ENCODE measurements at regions not wholly inside any gene's neighbourhood (a gene's known extent, or its start where the extent isn't known, plus 50 kb on each side); places are given as distances from the start of the nearest gene placed in this dataset.

- TF ChIP-seq, protein P1, sequence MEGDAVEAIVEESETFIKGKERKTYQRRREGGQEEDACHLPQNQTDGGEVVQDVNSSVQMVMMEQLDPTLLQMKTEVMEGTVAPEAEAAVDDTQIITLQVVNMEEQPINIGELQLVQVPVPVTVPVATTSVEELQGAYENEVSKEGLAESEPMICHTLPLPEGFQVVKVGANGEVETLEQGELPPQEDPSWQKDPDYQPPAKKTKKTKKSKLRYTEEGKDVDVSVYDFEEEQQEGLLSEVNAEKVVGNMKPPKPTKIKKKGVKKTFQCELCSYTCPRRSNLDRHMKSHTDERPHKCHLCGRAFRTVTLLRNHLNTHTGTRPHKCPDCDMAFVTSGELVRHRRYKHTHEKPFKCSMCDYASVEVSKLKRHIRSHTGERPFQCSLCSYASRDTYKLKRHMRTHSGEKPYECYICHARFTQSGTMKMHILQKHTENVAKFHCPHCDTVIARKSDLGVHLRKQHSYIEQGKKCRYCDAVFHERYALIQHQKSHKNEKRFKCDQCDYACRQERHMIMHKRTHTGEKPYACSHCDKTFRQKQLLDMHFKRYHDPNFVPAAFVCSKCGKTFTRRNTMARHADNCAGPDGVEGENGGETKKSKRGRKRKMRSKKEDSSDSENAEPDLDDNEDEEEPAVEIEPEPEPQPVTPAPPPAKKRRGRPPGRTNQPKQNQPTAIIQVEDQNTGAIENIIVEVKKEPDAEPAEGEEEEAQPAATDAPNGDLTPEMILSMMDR (IDR thresholded peaks at IDR 0.05), result no peak
- WGBS (ENCODE audit: insufficient coverage), result no CpG with 5 or more reads among the region's 1 CpG
- Histone ChIP-seq H3K27ac (ENCODE audit: low read depth in 1 of 2, low read length in 2 of 2) (no peak overlapping the region), H3K4me3 (replicated peaks in 1 of 3; ENCODE audit: low read depth in 2 of 3, low read length in 3 of 3) (no peak overlapping the region), H4K20me1 (ENCODE audit: insufficient read depth, low read length) (no peaks in the 10 kb centered on the region), H3K4me2 (replicated peaks; ENCODE audit: extremely low read depth, low read length, poor library complexity, severe bottlenecking) (no peak overlapping the region), H3K36me3 (replicated peaks in 1 of 2; ENCODE audit: control insufficient read depth in 1 of 2, insufficient read depth in 2 of 2, low read length in 2 of 2) (no peaks in the 10 kb centered on the region), H2AFZ (ENCODE audit: insufficient read depth, low read depth, low read length, poor library complexity, severe bottlenecking) (no peak overlapping the region), H3K27me3 (ENCODE audit: control insufficient read depth in 2 of 2, insufficient read depth in 2 of 2, low read length in 2 of 2) (no peaks in the 10 kb centered on the region), H3K9ac (ENCODE audit: insufficient read depth, low read length, poor library complexity, severe bottlenecking) (no peak overlapping the region), H3K79me2 (ENCODE audit: insufficient read depth, low read length) (no peaks in the 10 kb centered on the region), H3K4me1 (ENCODE audit: control insufficient read depth in 1 of 2, insufficient read depth in 2 of 2, low read length in 2 of 2) (peaks cover 0 to 2% of the 10 kb centered on the region in 2 donors), H3K9me3 (replicated peaks in 1 of 2; ENCODE audit: control insufficient read depth in 1 of 2, insufficient read depth in 1 of 2, low read length in 2 of 2) (no peaks in the 10 kb centered on the region)
- Mint-ChIP-seq H3K27ac (no peak overlapping the region), H3K9me3 (peaks cover 0 to 4% (median 2%) of the 10 kb centered on the region in 7 donors), H3K27me3 (ENCODE audit: low read depth in 3 of 3) (no peaks in the 10 kb centered on the region), H3K36me3 (no peaks in the 10 kb centered on the region), H3K4me3 (no peak overlapping the region), H3K4me1 (peaks cover 13% of the 10 kb centered on the region)
- intact Hi-C loops (cut with micrococcal nuclease), result no loop called here
- DNase-seq, result no peak
Measured at GRCh38 chr13:80718970-80719369, 378.0 kb upstream of the SPRY2 start.

DNA sequence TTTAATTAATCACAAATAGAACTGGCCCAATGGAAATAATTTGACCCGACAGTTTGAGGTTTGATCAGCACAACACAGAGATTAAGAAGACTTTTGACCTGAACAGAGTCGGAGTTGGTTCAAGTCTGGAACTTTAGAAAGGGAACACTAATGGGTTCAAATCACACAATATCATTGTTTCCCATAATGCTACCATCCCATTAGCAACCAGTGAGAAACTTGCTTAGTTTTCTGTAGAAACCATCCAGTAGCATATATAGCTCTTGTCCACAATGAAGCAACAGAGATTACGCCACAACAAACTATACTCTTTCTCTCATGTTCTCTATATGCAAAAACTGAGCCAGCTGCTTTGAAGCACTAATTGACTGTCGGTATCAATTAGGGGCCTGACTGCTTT, 376.9 kb upstream of the SPRY2 start:
- no peak for DNase-seq
- H3K9me3 ChIP-seq (replicated peaks in 1 of 2; ENCODE audit: control insufficient read depth in 1 of 2, insufficient read depth in 1 of 2, low read length in 2 of 2), result peaks cover 3 to 6% of the 10 kb centered on the region in 2 donors
- H3K4me1 Mint-ChIP-seq, result peaks cover 13% of the 10 kb centered on the region
- H2AFZ ChIP-seq (ENCODE audit: insufficient read depth, low read depth, low read length, poor library complexity, severe bottlenecking), result no peak overlapping the region
- H3K36me3 ChIP-seq (replicated peaks in 1 of 2; ENCODE audit: control insufficient read depth in 1 of 2, insufficient read depth in 2 of 2, low read length in 2 of 2), result no peaks in the 10 kb centered on the region
- WGBS (ENCODE audit: insufficient coverage), result 100% methylated on average over 1 of the region's 4 CpGs
- H3K27me3 Mint-ChIP-seq (ENCODE audit: low read depth in 3 of 3), result no peaks in the 10 kb centered on the region
- peaks cover 0 to 2% of the 10 kb centered on the region in 2 donors for H3K4me1 ChIP-seq (ENCODE audit: control insufficient read depth in 1 of 2, insufficient read depth in 2 of 2, low read length in 2 of 2)
- H3K27ac ChIP-seq (ENCODE audit: low read depth in 1 of 2, low read length in 2 of 2), result no peak overlapping the region
- H3K9me3 Mint-ChIP-seq, result peaks cover 0 to 8% (median 4%) of the 10 kb centered on the region in 7 donors
- no peak overlapping the region for H3K4me2 ChIP-seq (replicated peaks; ENCODE audit: extremely low read depth, low read length, poor library complexity, severe bottlenecking)
- no peaks in the 10 kb centered on the region for H3K36me3 Mint-ChIP-seq
- H3K27ac Mint-ChIP-seq, result no peak overlapping the region
- no peaks in the 10 kb centered on the region for H3K79me2 ChIP-seq (ENCODE audit: insufficient read depth, low read length)
- H4K20me1 ChIP-seq (ENCODE audit: insufficient read depth, low read length), result no peaks in the 10 kb centered on the region
- no peak overlapping the region for H3K4me3 ChIP-seq (replicated peaks in 1 of 3; ENCODE audit: low read depth in 2 of 3, low read length in 3 of 3)
- no peak overlapping the region for H3K4me3 Mint-ChIP-seq
- intact Hi-C loops (cut with micrococcal nuclease), result no loop called here
- H3K9ac ChIP-seq (ENCODE audit: insufficient read depth, low read length, poor library complexity, severe bottlenecking), result no peak overlapping the region
- TF ChIP-seq, protein P1 (IDR thresholded peaks at IDR 0.05), result no peak
- no peaks in the 10 kb centered on the region for H3K27me3 ChIP-seq (ENCODE audit: control insufficient read depth in 2 of 2, insufficient read depth in 2 of 2, low read length in 2 of 2)

All from CD14-positive monocyte (primary cell).